Type B pancreatic cell (in vitro differentiated cells): ENCODE measurements at regions not wholly inside any gene's neighbourhood (a gene's known extent, or its start where the extent isn't known, plus 50 kb on each side); places are given as distances from the start of the nearest gene placed in this dataset.

ENCODE experiments used
- DNase-seq: peaks from one replicate; pipeline ENCODE4 v3.0.0; 2021; ENCODE audit warnings: mixed read lengths; ENCODE audit not compliant: unreplicated experiment; ENCODE audit errors: extremely low spot score
- H3K27ac Mint-ChIP-seq: 2 replicates; pipeline ENCODE4 v1.8.0; 2021; ENCODE audit warnings: mild to moderate bottlenecking, mixed read lengths
- H3K27me3 Mint-ChIP-seq: 2 replicates; pipeline ENCODE4 v1.8.0; 2021; ENCODE audit warnings: mixed read lengths
- H3K36me3 Mint-ChIP-seq: 2 replicates; pipeline ENCODE4 v1.8.0; 2021; ENCODE audit warnings: mixed read lengths
- H3K4me1 Mint-ChIP-seq: one replicate; pipeline ENCODE4 v1.8.0; 2021; ENCODE audit warnings: mixed read lengths; ENCODE audit not compliant: unreplicated experiment
- H3K4me3 Mint-ChIP-seq: 2 replicates; pipeline ENCODE4 v1.8.0; 2021; ENCODE audit warnings: mild to moderate bottlenecking, mixed read lengths
- H3K9me3 Mint-ChIP-seq: 2 replicates; pipeline ENCODE4 v1.8.0; 2021; ENCODE audit warnings: mixed read lengths
- CTCF ChIP-seq: fragments of 200-600 bp; sonication (generic); conservative IDR thresholded peaks from 2 replicates; pipeline ENCODE4 v1.5.0; 2021; ENCODE audit warnings: antibody characterized with exemption, mild to moderate bottlenecking

DNA sequence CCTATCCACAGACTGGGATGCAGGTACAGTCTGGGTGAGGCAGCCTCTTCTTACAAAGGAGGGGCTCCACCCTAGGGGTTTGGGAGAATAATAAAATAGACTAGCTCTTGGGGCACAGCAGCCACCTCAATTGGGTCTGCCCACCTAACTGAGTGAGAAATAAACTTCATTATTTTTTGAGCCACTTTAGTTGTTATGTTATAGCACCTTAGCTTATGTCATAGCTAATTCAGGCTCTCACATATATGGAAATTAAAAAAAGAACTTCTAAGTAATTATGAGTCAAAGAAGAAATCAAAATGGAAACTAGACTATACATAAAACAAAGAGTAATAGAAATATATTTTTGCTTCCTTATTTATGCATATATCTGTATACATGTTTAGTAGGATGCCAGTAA lies 318.5 kb upstream of the B3GALT2 start:
- no peak for TF ChIP-seq CTCF
- no peaks in the 10 kb centered on the region for H3K36me3 Mint-ChIP-seq
- DNase-seq, result no peak
- no peak overlapping the region for H3K4me3 Mint-ChIP-seq
- no peaks in the 10 kb centered on the region for H3K4me1 Mint-ChIP-seq
- no peak overlapping the region for H3K27ac Mint-ChIP-seq
- no peaks in the 10 kb centered on the region for H3K27me3 Mint-ChIP-seq
- no peaks in the 10 kb centered on the region for H3K9me3 Mint-ChIP-seq

DNA sequence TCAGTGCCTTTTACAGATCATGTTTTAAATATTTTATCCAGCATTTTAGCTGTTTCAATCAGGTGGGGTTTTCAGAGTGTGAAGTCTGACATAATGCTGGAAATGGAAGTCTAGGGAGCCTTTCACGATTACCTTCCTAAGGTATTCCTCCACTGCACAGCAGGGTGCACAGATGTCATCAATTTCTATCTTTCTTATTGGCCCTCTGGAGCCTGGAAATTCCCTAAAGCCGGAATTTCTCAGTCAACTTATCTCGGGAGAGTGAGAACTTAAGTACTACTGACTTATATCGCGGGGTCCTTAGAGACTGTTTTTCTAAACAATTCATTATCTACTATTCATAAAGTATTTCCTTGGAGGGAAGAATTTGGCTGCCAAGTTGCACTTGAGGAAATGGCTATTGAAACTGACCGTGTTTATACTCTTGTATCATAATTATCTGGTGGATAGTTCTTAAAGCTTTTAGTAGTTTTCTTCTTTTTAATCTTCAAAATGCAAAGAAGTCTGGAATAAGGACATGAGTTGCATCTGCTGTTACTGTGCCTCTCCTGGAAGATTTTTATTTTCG lies 311.8 kb upstream of the B3GALT2 start:
- H3K27ac Mint-ChIP-seq, result no peak overlapping the region
- no peak for DNase-seq
- H3K27me3 Mint-ChIP-seq, result no peaks in the 10 kb centered on the region
- no peak for TF ChIP-seq CTCF
- no peaks in the 10 kb centered on the region for H3K4me1 Mint-ChIP-seq
- no peaks in the 10 kb centered on the region for H3K9me3 Mint-ChIP-seq
- H3K4me3 Mint-ChIP-seq, result no peak overlapping the region
- H3K36me3 Mint-ChIP-seq, result no peaks in the 10 kb centered on the region

DNA sequence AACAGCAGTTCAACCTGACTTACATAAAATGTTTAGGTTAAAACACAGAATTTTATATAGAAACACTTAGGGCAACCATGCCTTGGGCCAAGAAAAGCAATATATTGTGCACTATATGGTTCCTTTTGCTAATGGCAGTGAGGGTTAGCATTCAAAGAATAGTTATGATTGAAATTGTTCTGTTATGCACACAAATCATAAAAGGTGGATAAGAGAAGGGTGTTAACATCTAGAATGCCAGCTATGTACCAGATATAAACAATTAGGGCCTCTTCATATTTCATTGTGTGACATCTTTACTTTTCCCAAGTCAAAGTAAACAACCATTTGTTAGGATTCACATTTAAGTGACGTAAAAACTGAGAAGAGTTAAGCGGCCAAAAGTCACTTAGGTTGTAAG lies 308.0 kb upstream of the B3GALT2 start:
- no peak for TF ChIP-seq CTCF
- Mint-ChIP-seq H3K27ac (no peak overlapping the region), H3K9me3 (peaks cover 11% of the 10 kb centered on the region), H3K36me3 (no peaks in the 10 kb centered on the region), H3K4me1 (no peaks in the 10 kb centered on the region), H3K4me3 (no peak overlapping the region), H3K27me3 (no peaks in the 10 kb centered on the region)
- DNase-seq, result no peak

GRCh38 chr1:193489191-193489590 lies 302.8 kb upstream of the B3GALT2 start:
- Mint-ChIP-seq H3K9me3 (peaks cover 11% of the 10 kb centered on the region), H3K36me3 (no peaks in the 10 kb centered on the region), H3K27me3 (no peaks in the 10 kb centered on the region), H3K4me3 (no peak overlapping the region), H3K27ac (no peak overlapping the region), H3K4me1 (no peaks in the 10 kb centered on the region)
- no peak for TF ChIP-seq CTCF
- no peak for DNase-seq

- no peaks in the 10 kb centered on the region for H3K4me1 Mint-ChIP-seq
- no peak for DNase-seq
- H3K9me3 Mint-ChIP-seq, result peaks cover 11% of the 10 kb centered on the region
- no peaks in the 10 kb centered on the region for H3K36me3 Mint-ChIP-seq
- TF ChIP-seq CTCF, result no peak
- H3K4me3 Mint-ChIP-seq, result no peak overlapping the region
- H3K27me3 Mint-ChIP-seq, result no peaks in the 10 kb centered on the region
- no peak overlapping the region for H3K27ac Mint-ChIP-seq
These were observed 301.3 kb upstream of the B3GALT2 start for GRCh38 chr1:193487722-193488121.

DNA sequence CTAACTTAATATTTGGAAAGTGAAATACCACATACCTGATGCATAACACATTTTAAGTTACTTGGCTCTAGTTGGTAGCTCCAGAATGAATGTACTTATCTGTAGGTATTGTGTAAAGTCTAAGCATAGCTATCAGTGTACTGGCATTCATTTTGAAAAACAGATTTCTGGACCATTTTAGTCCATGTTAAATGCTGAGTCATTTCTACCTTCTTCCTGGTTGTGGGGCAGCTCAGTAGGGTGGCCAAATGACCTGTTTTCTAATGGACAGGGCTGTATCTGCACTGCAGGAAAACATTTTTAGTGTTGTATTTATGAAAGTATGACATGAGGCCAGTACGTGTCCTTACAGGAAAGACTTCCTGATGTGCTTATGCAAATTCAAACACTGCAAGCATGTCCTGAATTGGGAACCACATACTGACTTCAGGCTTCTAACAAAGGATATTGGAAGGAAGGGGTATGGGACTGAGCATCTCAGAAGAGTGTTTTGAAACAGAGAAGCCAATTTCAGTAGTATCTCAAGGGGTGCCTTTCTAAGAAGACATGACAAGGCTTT lies 300.3 kb upstream of the B3GALT2 start:
- Mint-ChIP-seq H3K27me3 (no peaks in the 10 kb centered on the region), H3K4me3 (no peak overlapping the region), H3K36me3 (no peaks in the 10 kb centered on the region), H3K9me3 (peaks cover 11% of the 10 kb centered on the region), H3K27ac (no peak overlapping the region), H3K4me1 (no peaks in the 10 kb centered on the region)
- TF ChIP-seq CTCF, result no peak
- no peak for DNase-seq
